ENCODE measurements at regions not wholly inside any gene's neighbourhood (a gene's known extent, or its start where the extent isn't known, plus 50 kb on each side); places are given as distances from the start of the nearest gene placed in this dataset.

DNA sequence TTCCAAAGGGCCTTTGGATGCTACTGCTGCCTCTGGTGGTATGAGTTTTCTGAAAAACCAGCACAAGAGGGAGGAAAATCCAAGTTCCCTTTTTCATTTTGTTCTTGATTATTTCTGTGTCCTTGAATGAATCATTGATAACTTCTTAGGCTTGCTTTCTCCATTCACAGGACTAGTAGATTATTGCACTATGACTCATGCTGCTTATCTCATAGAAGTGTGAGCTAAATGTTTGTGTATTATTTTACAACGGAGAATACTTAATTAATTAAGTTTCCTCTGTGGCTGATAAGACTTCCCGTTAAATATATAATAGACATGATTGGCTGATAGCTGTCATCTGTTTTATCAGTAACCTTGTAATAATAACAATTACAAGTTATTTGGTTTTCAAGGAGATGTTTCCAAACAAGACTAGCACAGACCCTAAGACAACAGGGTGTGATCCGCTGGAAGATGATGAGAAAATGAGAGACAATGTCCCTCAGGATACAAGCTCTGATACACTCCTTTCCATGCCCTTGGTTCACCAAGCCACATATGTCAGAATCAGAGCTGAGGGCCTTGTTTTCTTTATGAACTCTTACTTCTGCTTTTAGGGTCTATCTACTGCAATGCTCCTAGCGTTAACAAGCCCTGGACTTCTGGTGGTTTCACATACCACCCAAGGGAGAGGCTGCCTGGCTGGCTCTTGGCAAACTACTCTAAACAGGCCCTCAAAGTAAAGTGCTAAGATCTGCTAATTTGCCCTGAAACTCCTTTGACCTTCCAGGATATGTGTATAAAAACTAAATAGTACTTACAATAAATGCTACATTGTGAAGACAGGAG, 1078.3 kb downstream of the TTLL7 start:
- H3K4me3 ChIP-seq (ENCODE audit: low read depth, low read length), result no peak overlapping the region

DNA sequence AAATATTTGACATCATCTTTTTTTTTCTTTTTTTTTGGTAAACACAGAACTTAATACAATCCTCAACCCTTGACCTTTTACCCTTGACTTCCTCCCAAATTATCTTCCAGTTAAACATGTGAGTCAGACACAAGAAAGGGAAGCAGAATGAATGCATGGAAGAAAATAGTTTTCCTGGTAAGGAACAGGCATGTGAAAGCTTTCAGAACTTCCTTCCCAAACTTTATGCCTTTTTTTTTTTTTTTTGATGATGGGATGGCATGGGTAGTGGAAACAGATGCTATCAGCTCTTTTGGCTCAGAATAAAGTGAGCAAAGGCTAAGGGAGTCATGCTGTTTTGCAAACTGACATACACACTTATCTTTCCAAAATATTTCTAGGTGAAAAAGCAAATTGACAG, 1079.1 kb downstream of the TTLL7 start:
- no peak overlapping the region for H3K4me3 ChIP-seq (ENCODE audit: low read depth, low read length)

DNA sequence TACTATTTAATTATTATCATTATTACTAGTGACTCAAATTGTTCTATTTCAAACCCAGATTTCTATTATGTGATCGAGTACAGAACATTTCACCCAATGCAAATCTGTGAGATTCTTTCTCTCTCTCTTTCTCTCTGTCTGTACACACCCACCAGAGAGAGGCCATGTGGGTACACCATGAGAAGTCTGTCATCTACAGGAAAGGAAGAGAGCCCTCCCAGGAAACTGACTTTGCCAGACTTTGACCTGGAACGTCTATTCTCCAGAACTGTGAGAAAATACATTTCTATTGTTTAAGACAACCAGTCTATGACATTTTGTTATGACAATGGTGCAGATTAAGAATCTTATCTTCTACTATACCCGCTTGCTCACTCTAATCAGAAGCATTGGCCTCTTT, 1091.6 kb downstream of the TTLL7 start:
- H3K4me3 ChIP-seq (ENCODE audit: low read depth, low read length), result no peak overlapping the region

DNA sequence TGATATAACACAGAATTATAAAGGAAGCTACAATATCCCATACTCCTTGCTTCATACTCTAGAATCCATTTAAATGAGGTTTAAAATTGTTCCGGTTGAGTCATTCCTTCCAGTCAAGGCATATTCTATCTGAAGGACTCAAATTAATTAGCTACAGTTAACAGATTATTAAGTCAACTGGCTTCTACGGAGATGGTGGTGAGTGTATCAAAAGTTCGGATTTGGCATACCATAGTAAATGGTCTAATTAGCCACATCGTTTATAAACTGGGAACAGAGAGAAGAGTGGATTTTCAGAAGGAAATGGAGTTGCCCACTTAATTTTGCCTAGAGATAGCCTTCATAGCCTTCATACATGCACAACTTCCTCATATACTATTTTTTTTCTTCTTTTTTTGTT, 1095.3 kb downstream of the TTLL7 start:
- no peak overlapping the region for H3K4me3 ChIP-seq (ENCODE audit: low read depth, low read length)

DNA sequence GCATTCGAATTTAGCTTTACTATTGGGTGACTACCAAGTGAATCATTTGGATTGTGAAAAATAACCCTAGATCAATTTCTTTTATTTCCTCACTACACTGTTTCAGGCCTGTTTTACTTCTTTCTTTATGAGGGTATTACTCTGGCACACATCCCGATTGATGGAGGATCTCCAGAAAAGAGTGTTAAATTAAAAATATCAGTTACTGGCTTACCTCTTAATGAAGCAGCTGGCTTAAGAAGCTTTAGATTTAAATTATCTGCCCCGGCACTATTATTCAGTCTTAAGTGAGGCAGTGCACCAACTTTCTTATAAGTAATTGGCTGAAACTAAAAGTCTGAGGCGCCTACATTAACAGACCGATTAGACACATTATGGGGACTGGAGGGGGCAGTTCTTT, 1097.4 kb downstream of the TTLL7 start:
- H3K4me3 ChIP-seq (ENCODE audit: low read depth, low read length), result no peak overlapping the region

DNA sequence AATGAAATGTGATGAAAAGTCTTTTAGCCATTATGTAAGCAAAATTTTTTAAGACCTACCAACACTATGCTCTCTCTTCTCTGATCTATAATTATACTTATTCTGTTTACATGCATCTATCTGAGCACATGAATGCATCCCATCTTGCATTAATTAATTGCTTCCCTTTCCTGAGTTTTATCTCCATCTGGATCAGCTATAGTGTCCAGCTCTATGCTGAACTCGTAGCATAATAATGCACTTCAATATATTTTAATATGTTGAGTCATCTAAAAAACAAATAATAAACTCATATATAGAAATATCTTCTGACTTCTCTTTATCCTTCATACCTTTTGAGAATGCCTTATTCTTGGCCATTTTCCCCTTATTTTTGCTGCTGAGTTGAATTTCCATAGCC, 1097.8 kb downstream of the TTLL7 start:
- H3K4me3 ChIP-seq (ENCODE audit: low read depth, low read length), result no peak overlapping the region

DNA sequence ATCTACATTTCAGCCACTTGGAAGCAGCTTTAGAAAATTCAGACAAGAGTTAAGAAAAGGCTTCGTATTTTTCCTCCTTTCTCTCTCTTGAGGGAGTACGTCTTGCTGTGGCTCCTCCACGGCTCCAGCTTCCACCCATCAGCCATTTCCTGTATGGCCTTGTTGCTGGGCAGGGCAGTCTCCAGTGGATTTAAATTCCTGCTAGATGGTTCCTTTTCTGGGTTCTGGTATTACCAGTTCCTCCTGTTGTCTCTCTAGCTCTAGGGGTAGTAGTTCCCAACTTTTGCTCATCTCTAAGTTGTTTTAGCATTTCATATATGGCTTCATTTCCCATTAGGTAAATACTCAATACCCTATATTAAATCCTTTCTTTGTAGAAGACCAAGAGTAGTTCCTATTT, 1098.3 kb downstream of the ADGRL2 start:
- H3K4me3 ChIP-seq (ENCODE audit: low read depth, low read length), result no peak overlapping the region

DNA sequence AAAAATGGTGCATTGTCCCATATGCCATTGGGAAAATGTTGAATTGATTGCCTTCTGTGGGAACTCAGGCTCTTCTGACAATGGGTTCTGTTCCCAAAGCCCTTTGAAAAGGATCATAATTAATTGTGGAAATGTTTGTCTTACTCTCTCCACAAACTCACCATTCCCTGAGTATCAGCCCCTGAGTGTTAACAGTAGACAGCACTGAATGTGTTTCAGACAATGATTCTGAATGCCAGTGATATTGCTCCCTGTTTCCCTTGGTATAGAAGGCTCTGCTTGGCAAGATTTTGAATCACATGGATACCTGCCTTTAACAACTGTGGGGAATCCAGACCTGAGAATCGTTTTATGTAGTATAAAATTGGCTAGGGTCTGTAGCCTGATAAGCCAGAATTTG, 1096.8 kb downstream of the ADGRL2 start:
- H3K4me3 ChIP-seq (ENCODE audit: low read depth, low read length), result no peak overlapping the region

DNA sequence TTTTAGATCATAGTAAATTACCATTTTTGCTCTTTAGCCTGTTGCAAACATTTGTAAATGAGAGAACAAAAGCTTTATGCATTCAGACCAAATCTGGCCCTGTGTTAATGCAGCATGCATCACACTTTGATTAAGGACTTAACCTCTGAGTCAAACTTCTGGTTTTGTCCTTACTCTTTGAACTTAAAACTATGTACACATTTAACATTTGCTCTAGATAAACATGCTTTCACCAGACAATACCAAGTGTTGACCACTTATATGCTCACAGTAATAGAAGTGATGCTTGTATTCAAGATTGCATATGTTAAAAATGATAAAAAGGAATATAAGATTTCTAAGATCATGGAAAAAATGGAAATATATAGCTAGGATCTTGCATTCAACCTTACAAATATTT, 1095.3 kb downstream of the ADGRL2 start:
- no peak overlapping the region for H3K4me3 ChIP-seq (ENCODE audit: low read depth, low read length)

DNA sequence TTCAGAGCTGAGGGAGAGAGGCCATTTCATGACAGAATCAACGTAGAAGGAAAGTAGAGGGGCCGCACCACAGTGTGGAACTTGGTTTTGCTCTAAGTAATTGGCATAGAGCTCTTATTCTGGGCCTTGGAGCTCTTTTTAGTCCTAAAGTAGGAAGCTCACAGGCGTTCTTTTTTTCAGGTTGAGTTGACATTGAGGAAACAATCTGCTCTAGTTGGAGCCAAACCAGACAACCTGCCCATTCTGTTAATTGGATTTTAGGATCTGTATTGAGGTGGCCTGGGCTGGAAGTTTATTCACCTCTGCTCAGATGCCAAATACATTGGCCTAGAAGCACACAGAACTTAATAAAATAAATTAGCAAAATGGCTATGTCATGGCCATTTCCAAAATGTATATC, 1093.9 kb downstream of the ADGRL2 start:
- no peak overlapping the region for H3K4me3 ChIP-seq (ENCODE audit: low read depth, low read length)

DNA sequence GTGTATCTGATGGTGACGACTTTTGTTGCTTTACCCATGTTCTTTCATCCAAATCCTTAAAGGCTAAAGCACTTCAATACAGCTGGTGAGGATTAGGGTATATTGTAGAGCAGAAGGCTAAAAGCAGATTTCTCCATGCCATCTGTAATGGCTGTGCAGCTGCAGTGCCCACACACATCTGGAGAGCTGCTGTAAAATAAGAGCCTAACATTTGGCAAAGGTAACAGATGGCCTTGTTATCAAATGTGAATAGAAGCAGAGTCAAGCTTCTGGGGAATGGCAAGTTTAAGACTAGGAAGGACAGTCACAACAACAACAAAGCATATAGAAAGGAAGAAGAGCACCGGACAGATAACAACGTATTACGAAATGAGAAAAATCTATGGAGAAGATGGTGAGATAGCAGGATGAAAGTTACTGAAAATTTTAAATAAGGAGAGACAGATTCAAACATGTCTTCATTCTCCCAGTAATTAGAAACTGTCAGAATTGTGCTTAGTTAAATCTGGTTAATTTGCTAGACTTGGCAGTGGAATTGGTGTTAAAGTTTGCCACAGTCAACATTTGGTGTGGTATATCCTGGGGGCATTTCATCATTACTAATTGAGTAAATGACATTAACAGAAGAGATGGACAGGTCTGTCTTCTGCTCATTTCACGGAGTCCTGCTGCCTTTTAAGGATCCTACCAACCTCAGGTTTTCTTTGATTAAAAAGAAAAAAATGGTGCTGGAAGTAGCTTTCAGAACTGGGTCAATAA, 1093.2 kb downstream of the ADGRL2 start:
- no peak overlapping the region for H3K4me3 ChIP-seq (ENCODE audit: low read depth, low read length)

DNA sequence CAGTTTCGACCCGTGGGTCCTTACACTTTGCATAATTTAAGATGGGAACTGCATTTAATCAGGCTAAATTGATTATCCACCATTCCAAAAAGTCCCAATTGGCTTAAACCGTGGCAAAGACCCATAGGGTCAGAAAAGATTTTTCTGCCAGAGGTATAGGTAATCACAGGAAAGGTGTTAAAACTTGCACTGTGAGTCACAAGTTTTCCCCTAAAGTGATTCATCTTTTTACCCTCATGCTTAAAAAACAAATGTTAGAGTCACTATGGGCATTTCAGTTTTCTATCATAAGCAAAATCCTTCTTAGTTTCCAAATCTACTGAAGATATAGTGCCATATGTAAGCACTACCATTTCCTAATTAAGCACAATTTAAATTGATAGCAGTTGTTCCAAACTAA, 1079.8 kb downstream of the ADGRL2 start:
- no peak overlapping the region for H3K4me3 ChIP-seq (ENCODE audit: low read depth, low read length)

DNA sequence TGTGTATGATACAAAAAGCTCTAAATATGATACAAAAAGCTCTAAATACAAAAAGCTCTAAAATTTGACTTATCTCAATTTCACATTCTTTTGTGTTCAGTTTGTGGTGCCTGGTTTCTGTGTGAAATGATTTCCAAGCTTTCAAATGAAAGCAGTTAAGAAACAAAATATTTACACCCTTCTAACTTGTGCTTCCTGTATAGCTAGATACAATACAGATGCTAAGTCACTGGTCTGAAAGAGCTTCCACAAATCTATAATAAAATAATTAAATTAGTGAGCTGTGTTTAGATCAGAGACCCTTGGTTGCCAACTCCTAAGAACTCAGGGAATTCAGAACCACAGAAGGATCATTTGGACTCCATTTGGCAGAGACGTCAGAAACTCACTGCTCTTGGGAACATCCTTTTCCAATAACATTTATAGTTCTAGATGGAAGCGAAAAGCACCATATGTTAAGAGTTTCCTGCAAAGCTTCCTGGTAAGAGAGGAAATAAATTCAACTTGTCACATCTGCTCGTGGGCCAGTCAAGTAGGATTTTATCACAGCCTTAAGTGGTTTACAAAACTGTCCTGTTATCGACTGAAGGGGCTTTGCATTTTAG, 1079.1 kb downstream of the ADGRL2 start:
- H3K4me3 ChIP-seq (ENCODE audit: low read depth, low read length), result no peak overlapping the region

DNA sequence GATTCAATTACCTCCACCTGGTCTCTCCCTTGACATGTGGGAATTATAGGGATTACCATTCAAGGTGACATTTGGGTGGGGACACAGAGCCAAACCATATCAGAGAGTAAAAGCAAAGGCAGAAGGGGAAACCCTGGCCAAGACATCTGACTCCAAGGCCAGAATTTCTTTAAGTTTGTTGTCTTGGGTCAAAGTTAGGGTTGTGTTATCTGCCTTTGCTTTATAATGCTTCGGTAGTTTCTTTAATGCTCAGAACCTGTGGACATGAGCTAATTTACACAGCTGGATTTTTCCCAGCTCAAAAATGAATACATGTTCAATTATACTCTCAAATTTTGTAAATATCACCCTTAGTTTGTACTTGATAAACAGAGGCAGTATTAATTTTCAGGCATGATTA, 1074.4 kb downstream of the ADGRL2 start:
- H3K4me3 ChIP-seq (ENCODE audit: low read depth, low read length), result no peak overlapping the region

DNA sequence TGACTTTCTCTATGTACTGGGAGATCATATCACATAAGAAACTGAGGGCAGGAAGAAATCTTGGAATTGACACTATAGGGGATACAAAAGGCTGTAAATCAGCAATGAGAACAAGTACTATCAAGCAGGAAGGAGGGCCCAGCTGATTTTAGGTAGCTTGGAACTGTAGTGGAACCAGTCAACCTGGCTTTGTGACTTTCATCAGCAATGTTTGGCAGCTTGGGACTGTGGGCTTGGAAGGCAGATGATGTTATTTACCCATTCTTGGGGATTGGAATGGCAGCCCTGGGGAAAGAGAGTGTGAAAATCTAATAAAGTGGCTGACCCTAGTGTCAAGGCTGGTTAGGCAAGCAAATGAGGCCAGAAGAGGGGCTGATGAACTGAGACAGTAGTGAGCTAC, 1073.3 kb downstream of the ADGRL2 start:
- H3K4me3 ChIP-seq (ENCODE audit: low read depth, low read length), result no peak overlapping the region

DNA sequence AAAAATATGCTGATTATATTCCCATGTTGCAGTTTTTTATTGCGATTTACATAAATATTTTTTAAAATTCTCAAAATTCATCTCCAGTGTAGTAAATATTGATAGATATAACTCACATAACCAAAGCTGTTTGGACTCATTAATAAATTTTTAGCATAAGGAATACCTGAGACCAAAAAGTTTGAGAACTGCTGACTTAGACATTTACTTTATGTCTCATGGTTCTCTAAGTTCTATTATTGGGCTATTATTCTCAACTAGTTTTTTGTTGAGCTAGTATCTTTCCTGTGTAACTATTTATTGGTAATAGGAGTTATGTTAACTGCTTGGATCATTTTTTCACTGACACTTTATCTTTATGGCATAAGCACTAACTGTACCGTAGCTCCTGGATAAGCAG, 1069.6 kb downstream of the ADGRL2 start:
- H3K4me3 ChIP-seq (ENCODE audit: low read depth, low read length), result no peak overlapping the region

DNA sequence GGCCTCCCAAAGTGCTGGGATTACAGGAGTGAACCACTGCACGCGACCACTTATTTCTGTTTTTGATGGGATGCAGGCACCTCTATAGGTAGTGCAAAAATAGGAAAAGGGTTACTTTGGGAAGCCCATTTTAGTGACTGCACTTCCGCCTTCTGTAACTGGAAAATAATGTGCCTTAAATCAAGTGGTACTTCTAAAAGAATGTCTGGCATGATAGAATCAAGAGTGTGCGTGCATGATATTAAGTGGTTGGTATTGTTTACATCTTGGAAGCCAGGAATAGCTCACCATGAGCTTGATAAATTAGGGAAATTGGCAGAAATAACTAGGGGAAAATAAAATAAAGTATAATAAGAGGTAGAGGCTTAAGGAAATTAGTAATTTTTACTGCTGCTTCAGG, 1067.0 kb downstream of the ADGRL2 start:
- H3K4me3 ChIP-seq (ENCODE audit: low read depth, low read length), result no peak overlapping the region

DNA sequence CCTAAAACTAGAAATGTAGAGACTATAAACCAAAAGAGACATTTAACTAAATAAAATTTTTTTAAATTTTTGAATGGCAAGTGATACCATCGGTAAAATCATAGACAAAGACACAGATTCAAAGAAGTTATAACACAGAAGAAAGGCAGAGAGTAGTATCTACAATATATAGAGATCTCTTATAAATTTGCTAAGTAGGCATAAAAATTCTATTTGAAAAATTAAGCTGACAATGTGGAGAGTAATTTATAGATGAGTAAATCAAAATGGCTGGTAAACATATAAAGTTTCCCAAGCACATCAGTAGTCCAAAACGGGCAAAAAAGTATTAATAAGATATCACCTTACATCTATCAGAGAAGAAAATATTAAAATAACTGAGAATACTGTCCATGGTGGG, 1061.0 kb downstream of the ADGRL2 start:
- H3K4me3 ChIP-seq (ENCODE audit: low read depth, low read length), result no peak overlapping the region

DNA sequence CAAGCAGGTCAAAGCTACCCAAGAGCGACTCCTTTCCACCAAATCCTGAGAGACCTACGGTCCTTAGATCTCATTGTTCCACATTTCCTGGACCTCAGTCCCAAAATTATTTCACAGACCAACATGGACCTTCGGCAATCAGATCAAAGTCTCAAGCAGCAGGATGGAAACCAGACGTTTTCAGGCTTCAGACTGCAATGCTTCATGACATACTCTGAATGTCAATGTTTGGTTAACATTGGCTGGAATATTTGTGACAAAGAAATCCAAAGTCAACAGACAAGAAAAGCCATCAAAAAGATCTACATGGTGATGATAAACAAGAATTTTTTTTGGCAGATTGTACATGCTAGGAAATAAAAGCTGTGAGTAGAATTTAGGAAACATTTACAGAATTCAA, 1057.3 kb downstream of the ADGRL2 start:
- no peak overlapping the region for H3K4me3 ChIP-seq (ENCODE audit: low read depth, low read length)

DNA sequence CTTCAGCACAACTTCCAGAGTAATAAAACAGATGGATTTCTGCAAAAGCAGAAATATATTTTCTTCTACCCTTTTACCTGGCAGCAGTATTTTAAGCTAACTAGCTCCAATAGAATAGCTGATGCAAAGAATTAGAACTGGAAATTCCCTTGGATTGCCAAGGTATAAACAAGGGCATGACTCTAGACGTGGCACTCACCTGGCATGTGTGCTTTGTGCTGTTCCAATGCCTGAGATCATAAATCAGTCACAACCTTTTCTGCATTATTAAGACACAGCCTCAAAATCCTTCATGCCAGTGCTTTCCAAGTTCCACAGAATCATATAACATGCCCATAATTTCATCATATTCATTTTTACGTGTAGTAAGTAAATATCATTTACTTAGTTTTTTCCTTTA, 1048.7 kb downstream of the ADGRL2 start:
- H3K4me3 ChIP-seq (ENCODE audit: low read depth, low read length), result no peak overlapping the region

DNA sequence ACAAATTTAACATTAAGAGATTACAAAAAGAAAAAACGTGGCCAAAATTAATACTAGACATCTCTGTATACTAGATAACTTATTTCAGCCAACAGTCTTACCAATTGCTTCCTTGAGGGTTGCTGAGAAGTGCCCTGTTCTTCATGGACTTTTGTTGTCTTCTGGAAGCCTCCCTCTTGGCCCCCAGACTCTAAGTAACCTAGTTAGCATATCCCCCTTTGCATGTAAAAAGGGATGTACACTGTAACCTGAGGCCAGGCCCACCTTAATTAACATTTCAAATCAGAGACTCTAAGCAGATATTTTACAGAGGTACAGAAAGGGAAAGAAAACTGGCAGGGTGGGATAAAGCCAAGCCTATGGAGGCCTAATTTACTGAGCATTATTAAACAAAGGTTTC, 1047.3 kb downstream of the ADGRL2 start:
- peak overlapping the region; percentile 33 for H3K4me3 ChIP-seq (ENCODE audit: low read depth, low read length)

DNA sequence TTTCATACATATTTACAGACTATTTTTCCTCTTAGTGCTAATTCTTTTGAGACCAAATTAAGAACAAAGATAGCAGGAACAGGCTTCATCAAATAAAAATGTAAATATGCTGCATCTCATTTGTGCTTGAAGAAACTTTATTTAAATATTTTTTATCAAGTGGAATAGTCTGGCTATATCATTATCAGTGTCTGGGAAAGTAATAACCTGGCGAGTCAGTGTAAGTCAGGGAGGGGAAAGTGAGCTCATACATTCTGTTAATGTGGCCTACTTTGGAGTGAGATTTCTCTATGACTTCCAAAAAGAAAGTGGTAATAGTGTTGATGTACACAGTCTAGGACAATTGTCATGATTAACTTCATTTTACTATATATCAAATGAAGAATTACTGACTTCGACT, 1045.1 kb downstream of the ADGRL2 start:
- H3K4me3 ChIP-seq (ENCODE audit: low read depth, low read length), result no peak overlapping the region
